GM12891 (cell line): ENCODE measurements at regions not wholly inside any gene's neighbourhood (a gene's known extent, or its start where the extent isn't known, plus 50 kb on each side); places are given as distances from the start of the nearest gene placed in this dataset.

Source experiments
- DNase-seq: peaks from one replicate; pipeline ENCODE4 v3.0.0; 2011; ENCODE audit warnings: low spot score; ENCODE audit not compliant: insufficient read length
- FAIRE-seq: peaks from 2 replicates; lab custom pipeline; 2011; peaks lifted over from hg19 to GRCh38; lab: Jason Lieb, UNC
- PAX5 ChIP-seq: IDR thresholded peaks from 2 replicates; pipeline ENCODE4 v1.6.1; 2011; ENCODE audit warnings: low read length, moderate library complexity, mild to moderate bottlenecking; ENCODE audit not compliant: insufficient read depth, severe bottlenecking
- POLR2A ChIP-seq: IDR thresholded peaks from 2 replicates; pipeline ENCODE4 v1.6.1; 2011; ENCODE audit warnings: low read depth, low read length, control low read depth
- POLR2AphosphoS5 ChIP-seq: IDR thresholded peaks from 2 replicates; pipeline ENCODE4 v1.6.1; 2011; ENCODE audit warnings: low read depth, low read length, control low read depth
- POU2F2 ChIP-seq: IDR thresholded peaks from 2 replicates; pipeline ENCODE4 v1.6.1; 2011; ENCODE audit warnings: low read depth, mild to moderate bottlenecking, control low read depth, low read length, moderate library complexity
- SPI1 ChIP-seq: IDR thresholded peaks from 2 replicates; pipeline ENCODE4 v1.6.1; 2011; ENCODE audit warnings: low read depth, low read length, control low read depth
- TAF1 ChIP-seq: IDR thresholded peaks from 2 replicates; pipeline ENCODE4 v1.6.1; 2011; ENCODE audit warnings: low read depth, low read length, control low read depth

DNA sequence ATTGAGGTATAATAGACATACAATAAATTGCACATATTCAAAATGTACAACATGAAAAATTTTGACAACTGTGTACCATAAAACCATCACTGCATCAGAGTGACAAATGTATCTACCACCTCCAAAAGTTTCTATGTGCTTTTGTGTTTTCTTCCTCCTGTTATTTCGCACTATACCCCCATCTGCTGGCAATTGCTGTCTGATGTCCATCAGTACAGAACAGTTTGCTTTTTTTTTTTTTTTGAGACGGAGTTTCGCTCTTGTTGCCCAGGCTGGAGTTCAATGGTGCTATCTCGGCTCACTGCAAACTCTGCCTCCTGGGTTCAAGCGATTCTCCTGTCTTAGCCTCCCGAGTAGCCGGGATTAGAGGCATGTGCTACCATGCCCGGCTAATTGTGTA, 154.3 kb upstream of the GIMD1 start:
- DNase-seq (no peak), FAIRE-seq (no peak)
- TF ChIP-seq POLR2A (no peak), POLR2AphosphoS5 (no peak), POU2F2 (no peak), SPI1 (no peak), TAF1 (no peak), PAX5 (no peak)

DNA sequence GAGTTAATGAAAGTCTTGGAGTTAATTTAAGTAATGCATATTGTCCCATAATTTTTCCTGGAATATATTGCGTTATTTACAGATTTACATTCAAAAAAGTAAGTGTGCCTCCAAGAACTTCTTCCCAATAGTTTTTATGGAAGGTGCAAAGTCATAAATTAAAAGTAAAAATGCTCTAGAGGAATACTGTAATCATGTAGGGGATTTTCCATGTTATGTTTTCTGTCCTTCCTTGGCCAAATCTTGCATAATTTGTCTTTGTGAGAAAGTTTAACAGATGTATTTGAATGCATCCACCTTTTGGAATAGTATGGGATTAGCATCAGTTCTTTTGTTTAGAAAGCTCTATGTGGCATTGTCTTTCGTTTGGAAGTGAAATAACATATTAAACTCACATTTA, 144.1 kb upstream of the GIMD1 start:
- TF ChIP-seq POLR2AphosphoS5 (no peak), POU2F2 (no peak), SPI1 (no peak), PAX5 (no peak), TAF1 (no peak)
- FAIRE-seq, result no peak
- no peak for DNase-seq

DNA sequence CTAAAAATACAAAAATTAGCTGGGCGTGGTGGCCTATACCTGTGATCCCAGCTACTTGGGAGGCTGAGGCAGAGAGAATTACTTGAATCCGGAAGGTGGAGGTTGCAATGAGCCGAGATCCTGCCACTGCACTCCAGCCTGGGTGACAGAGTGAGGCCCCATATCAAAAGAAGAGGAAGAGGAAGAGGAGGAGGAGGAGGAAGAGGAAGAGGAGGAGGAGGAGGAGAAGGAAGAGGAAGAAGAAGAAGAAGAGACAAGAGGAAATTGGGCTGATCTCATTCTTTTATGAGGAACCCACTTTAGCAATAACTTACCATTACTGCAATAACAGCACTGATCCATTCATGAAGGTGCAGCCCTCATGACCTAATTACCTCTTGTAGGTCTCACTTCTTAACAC, 138.9 kb upstream of the GIMD1 start:
- FAIRE-seq (no peak), DNase-seq (no peak)
- no peak for TF ChIP-seq SPI1
- TF ChIP-seq POU2F2, result no peak
- TF ChIP-seq TAF1, result no peak
- no peak for TF ChIP-seq POLR2AphosphoS5

DNA sequence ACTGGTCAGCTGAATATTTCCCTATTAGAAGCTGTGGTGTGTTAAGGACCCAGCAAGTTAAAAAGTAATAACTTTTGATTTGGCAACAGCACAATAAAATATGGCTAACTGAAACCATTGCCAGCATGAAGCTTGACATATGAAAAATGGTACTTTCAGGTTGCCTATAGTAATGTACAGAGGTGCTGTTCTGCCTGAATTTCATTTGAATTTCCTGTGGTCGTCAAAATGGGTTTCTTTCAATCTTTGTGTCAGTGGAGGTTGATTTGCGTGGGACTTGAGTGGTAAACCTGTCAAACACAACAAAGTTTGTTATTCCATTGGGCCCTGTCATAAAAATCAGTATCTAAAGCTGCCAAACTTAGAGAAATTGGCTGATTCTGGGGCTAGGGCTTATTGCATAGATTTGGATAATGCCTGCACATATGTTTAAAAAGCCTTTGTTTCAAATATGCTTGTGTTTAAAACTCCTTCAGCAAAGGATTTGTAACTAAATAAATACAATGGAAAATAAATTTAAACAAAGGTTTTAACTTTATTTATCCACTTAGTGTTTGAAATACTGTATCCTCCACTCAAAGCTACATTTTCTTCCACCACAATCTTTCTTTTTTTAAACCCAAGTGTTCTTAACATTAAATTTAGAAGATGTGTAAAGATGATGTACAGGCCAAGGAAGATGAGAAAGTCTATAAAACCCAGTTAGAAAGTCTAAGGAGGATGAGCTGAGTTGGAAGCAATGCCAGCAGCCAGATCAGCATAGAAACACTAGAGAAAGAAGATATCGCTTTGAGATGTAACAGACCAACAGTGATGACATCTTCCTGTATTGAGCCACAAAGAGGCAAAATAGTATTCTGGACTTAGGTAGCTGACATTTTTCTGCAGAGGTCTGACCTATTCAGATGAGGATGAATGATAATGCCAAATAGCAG, 134.8 kb upstream of the GIMD1 start:
- FAIRE-seq (no peak), DNase-seq (no peak)
- TF ChIP-seq TAF1 (no peak), POLR2A (no peak), SPI1 (no peak), PAX5 (no peak), POLR2AphosphoS5 (no peak), POU2F2 (no peak)

GRCh38 chr4:106502106-106502699, 133.6 kb upstream of the GIMD1 start:
- DNase-seq (peak; percentile 25), FAIRE-seq (peak; percentile 73)
- TF ChIP-seq PAX5, result no peak
- TF ChIP-seq TAF1, result no peak

DNA sequence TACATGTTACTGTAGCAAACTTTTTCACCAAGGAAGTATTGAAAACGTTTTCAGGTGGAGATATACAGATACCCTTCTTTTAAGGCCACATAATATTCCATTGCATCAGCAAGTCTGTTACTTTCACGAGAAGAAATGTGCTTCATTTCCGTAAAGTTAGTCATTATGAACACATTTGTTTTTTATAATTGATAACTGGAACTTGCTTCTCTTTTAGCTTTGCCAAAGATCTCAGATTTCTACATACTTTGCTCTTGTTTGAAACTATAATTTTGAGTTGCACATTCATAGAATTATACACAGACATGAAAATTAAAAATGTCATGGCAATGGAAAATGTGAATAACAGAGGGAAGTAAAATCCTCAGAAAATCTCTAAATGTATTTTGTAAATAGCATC, 128.7 kb upstream of the GIMD1 start:
- no peak for TF ChIP-seq POU2F2
- TF ChIP-seq POLR2A, result no peak
- TF ChIP-seq POLR2AphosphoS5, result no peak
- TF ChIP-seq TAF1, result no peak
- TF ChIP-seq PAX5, result no peak
- TF ChIP-seq SPI1, result no peak
- no peak for DNase-seq
- no peak for FAIRE-seq

DNA sequence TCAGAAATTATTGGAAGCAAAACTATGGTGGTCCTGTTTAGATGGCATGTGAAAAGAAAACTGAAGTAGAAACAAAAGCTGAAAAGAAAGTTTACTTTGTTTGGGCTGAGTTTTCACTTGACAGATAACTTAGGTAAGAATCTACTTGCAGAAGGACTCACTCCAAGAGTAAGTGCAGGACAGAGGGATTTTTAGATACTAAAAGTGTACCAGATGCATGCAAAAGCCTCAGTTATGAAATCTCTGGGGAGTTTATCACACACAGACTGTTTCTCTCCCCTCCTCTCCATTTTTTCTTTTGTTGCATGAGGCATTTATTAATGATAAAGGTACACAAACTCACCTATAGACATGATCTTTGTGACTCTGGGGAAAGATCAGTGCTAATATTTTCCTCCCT, 127.5 kb upstream of the GIMD1 start:
- FAIRE-seq (no peak), DNase-seq (no peak)
- TF ChIP-seq PAX5, result no peak
- TF ChIP-seq POU2F2, result no peak
- TF ChIP-seq SPI1, result no peak
- no peak for TF ChIP-seq POLR2A
- TF ChIP-seq POLR2AphosphoS5, result no peak
- TF ChIP-seq TAF1, result no peak

- TF ChIP-seq POLR2A, result no peak
- no peak for TF ChIP-seq POLR2AphosphoS5
- no peak for TF ChIP-seq SPI1
- no peak for TF ChIP-seq TAF1
- TF ChIP-seq POU2F2, result no peak
- TF ChIP-seq PAX5, result no peak
- DNase-seq, result no peak
- no peak for FAIRE-seq
These were observed 126.9 kb upstream of the GIMD1 start for GRCh38 chr4:106495476-106495875.

DNA sequence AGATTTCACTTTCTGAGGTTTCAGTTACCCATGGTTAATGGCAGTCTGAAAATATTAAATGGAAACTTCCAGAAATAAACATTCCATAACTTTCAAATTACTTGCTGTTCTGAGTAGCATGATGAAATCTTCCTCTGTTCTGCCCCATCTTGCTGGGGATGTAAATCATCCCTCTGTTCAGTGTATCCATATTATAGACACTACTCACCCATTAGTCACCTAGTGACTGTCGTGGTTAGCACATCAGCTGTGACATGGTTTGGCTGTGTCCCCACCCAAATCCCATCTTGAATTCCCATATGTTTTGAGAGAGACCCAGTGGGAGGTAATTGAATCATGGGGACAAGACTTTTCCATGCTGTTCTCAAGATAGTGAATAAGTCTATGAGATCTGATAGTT, 125.5 kb upstream of the GIMD1 start:
- FAIRE-seq (no peak), DNase-seq (no peak)
- TF ChIP-seq POU2F2, result no peak
- no peak for TF ChIP-seq POLR2A
- TF ChIP-seq SPI1, result no peak
- no peak for TF ChIP-seq POLR2AphosphoS5
- no peak for TF ChIP-seq PAX5
- no peak for TF ChIP-seq TAF1
